ENCODE measurements at regions not wholly inside any gene's neighbourhood (a gene's known extent, or its start where the extent isn't known, plus 50 kb on each side); places are given as distances from the start of the nearest gene placed in this dataset.

- no peak for TF ChIP-seq CTBP1 (IDR thresholded peaks at IDR 0.05; ENCODE audit: borderline replicate concordance)
- TF ChIP-seq FOXM1 (IDR thresholded peaks at IDR 0.05; ENCODE audit: borderline replicate concordance), result no peak
Observed at GRCh38 chr9:135330685-135331590, 148.6 kb upstream of the PPP1R26 start.

Data from HEK293T (cell line).